Endothelial cell (in vitro differentiated cells): ENCODE measurements at regions not wholly inside any gene's neighbourhood (a gene's known extent, or its start where the extent isn't known, plus 50 kb on each side); places are given as distances from the start of the nearest gene placed in this dataset.

Experiments used
- DNase-seq: peaks from one replicate; pipeline ENCODE4 v3.0.0; 2021; ENCODE audit warnings: low spot score
- H3K27ac Mint-ChIP-seq: one replicate; pipeline ENCODE4 v1.8.0; 2021; ENCODE audit warnings: mixed read lengths, inconsistent platforms; ENCODE audit not compliant: unreplicated experiment
- H3K27me3 Mint-ChIP-seq: one replicate; pipeline ENCODE4 v1.8.0; 2021; ENCODE audit warnings: mild to moderate bottlenecking, moderate library complexity, mixed read lengths, inconsistent platforms; ENCODE audit not compliant: unreplicated experiment
- H3K36me3 Mint-ChIP-seq: one replicate; pipeline ENCODE4 v1.8.0; 2021; ENCODE audit warnings: mild to moderate bottlenecking, low read depth, mixed read lengths, inconsistent platforms; ENCODE audit not compliant: unreplicated experiment
- H3K4me1 Mint-ChIP-seq: one replicate; pipeline ENCODE4 v1.8.0; 2021; ENCODE audit warnings: mild to moderate bottlenecking, mixed read lengths, inconsistent platforms; ENCODE audit not compliant: unreplicated experiment
- H3K4me3 Mint-ChIP-seq: one replicate; pipeline ENCODE4 v1.8.0; 2021; ENCODE audit warnings: mild to moderate bottlenecking, mixed read lengths, inconsistent platforms; ENCODE audit not compliant: unreplicated experiment
- H3K9me3 Mint-ChIP-seq: one replicate; pipeline ENCODE4 v1.8.0; 2021; ENCODE audit warnings: mixed read lengths, inconsistent platforms; ENCODE audit not compliant: unreplicated experiment
- TF ChIP-seq, protein P1 (sequence below): fragments of 200-600 bp; sonication (generic); IDR thresholded peaks from one replicate; pipeline ENCODE4 v1.5.0; 2021; ENCODE audit warnings: antibody characterized with exemption; ENCODE audit not compliant: unreplicated experiment

DNA sequence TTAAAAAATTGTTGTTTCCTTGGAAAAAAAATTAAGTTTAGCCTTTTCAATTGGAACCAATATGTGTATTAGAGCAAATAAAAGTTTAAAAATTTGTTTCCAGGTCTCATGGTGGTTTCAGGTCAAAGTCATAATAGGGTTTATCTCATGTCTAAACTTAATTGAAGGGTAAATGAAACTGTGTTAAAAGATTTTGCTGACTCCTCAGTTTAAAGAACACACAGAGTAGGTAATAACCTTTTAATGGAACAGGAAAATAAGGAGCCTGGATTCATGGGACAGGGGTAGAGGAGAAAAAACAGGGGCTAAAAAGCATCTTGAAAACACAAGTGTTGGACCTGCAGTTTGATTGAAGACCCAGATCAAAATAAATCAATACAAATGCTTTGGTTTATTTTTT, 190.6 kb downstream of the MFSD1 start:
- Mint-ChIP-seq H3K27ac (no peak overlapping the region), H3K27me3 (no peaks in the 10 kb centered on the region), H3K4me3 (no peak overlapping the region), H3K9me3 (no peaks in the 10 kb centered on the region), H3K4me1 (no peaks in the 10 kb centered on the region), H3K36me3 (no peaks in the 10 kb centered on the region)
- TF ChIP-seq, protein P1, sequence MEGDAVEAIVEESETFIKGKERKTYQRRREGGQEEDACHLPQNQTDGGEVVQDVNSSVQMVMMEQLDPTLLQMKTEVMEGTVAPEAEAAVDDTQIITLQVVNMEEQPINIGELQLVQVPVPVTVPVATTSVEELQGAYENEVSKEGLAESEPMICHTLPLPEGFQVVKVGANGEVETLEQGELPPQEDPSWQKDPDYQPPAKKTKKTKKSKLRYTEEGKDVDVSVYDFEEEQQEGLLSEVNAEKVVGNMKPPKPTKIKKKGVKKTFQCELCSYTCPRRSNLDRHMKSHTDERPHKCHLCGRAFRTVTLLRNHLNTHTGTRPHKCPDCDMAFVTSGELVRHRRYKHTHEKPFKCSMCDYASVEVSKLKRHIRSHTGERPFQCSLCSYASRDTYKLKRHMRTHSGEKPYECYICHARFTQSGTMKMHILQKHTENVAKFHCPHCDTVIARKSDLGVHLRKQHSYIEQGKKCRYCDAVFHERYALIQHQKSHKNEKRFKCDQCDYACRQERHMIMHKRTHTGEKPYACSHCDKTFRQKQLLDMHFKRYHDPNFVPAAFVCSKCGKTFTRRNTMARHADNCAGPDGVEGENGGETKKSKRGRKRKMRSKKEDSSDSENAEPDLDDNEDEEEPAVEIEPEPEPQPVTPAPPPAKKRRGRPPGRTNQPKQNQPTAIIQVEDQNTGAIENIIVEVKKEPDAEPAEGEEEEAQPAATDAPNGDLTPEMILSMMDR: no peak
- no peak for DNase-seq

DNA sequence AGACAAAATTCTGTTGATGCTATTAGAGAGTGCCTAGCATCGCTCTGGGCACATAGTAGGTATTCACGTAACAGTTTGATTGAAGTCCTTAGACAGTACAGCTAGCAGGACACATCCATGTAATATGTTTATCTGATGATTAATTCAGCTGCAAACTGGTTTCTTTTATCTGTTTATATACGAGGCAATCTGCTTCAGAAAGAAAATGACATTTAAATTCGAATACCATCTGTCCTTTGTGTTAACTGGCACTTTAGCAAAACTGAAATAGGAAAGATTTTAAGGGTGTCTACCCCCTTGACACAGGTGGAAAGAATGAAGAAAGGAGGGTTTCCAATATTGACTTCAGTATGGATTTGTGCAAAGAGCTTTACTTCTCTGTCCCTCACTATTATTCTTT, 192.5 kb downstream of the MFSD1 start:
- TF ChIP-seq, protein P1: no peak
- no peak for DNase-seq
- Mint-ChIP-seq H3K4me1 (no peaks in the 10 kb centered on the region), H3K27ac (no peak overlapping the region), H3K4me3 (no peak overlapping the region), H3K36me3 (no peaks in the 10 kb centered on the region), H3K9me3 (no peaks in the 10 kb centered on the region), H3K27me3 (no peaks in the 10 kb centered on the region)

DNA sequence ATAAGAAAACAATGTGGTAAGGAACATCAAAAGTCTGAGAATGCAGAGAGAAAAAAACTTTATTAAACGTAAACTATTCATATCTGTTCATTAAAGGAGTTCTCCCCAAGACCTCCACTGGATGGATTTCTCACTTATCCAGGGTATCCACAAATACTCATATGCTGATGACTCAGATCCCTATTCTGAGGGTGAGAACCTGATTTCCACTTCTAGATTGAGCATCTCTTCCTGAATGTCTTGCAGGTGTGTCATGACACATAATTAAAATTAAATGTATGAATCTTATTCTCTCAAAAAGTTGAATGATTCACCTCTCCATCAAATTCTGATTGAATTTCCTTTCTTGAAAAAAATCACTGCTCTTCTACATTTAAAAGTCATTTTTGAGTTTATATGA, 199.9 kb downstream of the MFSD1 start:
- Mint-ChIP-seq H3K27me3 (no peaks in the 10 kb centered on the region), H3K36me3 (no peaks in the 10 kb centered on the region), H3K27ac (no peak overlapping the region), H3K9me3 (no peaks in the 10 kb centered on the region), H3K4me3 (no peak overlapping the region), H3K4me1 (peaks cover 6% of the 10 kb centered on the region)
- DNase-seq: no peak
- TF ChIP-seq, protein P1: no peak

DNA sequence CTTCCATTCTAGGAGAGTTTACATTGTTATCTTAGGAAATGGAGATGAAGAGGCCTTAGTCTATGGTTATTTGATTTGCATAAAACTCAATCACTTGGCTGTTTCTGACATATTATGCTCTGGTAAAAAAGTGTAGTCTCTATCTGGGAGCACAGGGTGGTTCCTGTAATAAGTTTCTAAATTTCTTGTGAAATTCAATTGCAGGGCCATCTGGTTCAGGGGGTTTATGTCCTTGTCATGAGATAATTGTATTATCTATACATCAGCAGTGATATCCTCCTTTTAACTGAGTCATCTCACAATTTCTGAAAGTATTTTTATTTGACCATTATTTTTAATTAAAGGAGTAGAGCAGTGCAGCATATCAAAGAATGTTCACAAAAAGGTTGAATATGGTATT, 203.3 kb downstream of the MFSD1 start:
- no peaks in the 10 kb centered on the region for H3K36me3 Mint-ChIP-seq
- peaks cover 6% of the 10 kb centered on the region for H3K4me1 Mint-ChIP-seq
- DNase-seq: no peak
- H3K27me3 Mint-ChIP-seq: no peaks in the 10 kb centered on the region
- no peaks in the 10 kb centered on the region for H3K9me3 Mint-ChIP-seq
- H3K4me3 Mint-ChIP-seq: no peak overlapping the region
- H3K27ac Mint-ChIP-seq: no peak overlapping the region
- TF ChIP-seq, protein P1: no peak

GRCh38 chr3:159007331-159007730, 205.5 kb downstream of the MFSD1 start:
- H3K36me3 Mint-ChIP-seq: no peaks in the 10 kb centered on the region
- H3K27ac Mint-ChIP-seq: no peak overlapping the region
- no peaks in the 10 kb centered on the region for H3K9me3 Mint-ChIP-seq
- DNase-seq: no peak
- H3K4me3 Mint-ChIP-seq: no peak overlapping the region
- H3K27me3 Mint-ChIP-seq: no peaks in the 10 kb centered on the region
- H3K4me1 Mint-ChIP-seq: peaks cover 6% of the 10 kb centered on the region
- TF ChIP-seq, protein P1: no peak
